ENCODE measurements at regions not wholly inside any gene's neighbourhood (a gene's known extent, or its start where the extent isn't known, plus 50 kb on each side); places are given as distances from the start of the nearest gene placed in this dataset.

GRCh38 chr1:238129677-238130076 lies 239.0 kb upstream of the ZP4 start:
- DNase-seq (ENCODE audit: low read depth): no peak
- H3K4me3 ChIP-seq (ENCODE audit: low read depth, low read length): no peak overlapping the region
- TF ChIP-seq CTCF (IDR thresholded peaks at IDR 0.05; ENCODE audit: control insufficient read depth, extremely low read depth, insufficient read depth): no peak

DNA sequence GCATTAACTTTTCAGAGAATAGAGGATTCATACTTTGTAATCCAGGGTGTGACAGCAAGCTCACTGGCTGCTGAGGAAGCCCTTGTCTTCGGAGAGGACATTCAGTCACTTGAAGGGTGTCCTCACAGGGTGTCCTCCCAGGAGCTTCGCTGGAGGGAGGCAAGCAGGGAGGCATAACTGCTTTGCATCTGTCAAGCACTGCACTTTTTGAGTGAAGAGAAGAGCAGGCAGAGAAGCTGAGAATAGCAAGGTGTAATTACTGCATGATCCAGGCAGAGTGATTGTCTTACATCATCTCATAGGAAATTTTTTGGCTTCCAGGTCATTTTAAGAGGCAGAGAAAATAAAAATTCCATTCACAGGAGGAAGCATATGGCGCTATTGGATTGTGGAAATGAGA lies 232.5 kb upstream of the ZP4 start:
- H3K4me3 ChIP-seq (ENCODE audit: low read depth, low read length): no peak overlapping the region
- no peak for TF ChIP-seq CTCF (IDR thresholded peaks at IDR 0.05; ENCODE audit: control insufficient read depth, extremely low read depth, insufficient read depth)
- DNase-seq (ENCODE audit: low read depth): no peak

- no peak for TF ChIP-seq CTCF (IDR thresholded peaks at IDR 0.05; ENCODE audit: control insufficient read depth, extremely low read depth, insufficient read depth)
- DNase-seq (ENCODE audit: low read depth): no peak
- H3K4me3 ChIP-seq (ENCODE audit: low read depth, low read length): no peak overlapping the region
Measured at GRCh38 chr1:238119861-238120260, 229.1 kb upstream of the ZP4 start.

DNA sequence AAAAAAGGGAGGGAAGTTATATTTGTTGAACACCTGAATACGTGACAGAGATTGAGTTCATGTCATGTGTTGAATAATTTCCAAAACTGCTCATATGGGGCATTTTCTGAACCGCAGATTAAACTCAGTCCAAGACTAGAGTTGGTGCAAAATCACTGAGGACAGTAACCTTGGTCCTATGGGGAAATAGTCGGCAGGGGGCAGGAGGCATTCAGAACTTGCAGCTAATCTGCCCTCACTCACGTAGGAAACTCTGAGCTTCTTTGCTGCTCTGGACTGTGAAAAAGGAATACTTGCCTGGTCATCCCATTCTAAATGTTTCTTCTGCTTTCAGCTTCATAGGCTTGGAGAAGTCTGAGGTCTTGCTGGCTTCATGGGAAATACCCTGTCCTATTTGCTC lies 228.3 kb upstream of the ZP4 start:
- H3K4me3 ChIP-seq (ENCODE audit: low read depth, low read length): no peak overlapping the region
- no peak for DNase-seq (ENCODE audit: low read depth)
- TF ChIP-seq CTCF (IDR thresholded peaks at IDR 0.05; ENCODE audit: control insufficient read depth, extremely low read depth, insufficient read depth): no peak

GRCh38 chr1:238115852-238116251 lies 225.1 kb upstream of the ZP4 start:
- no peak for DNase-seq (ENCODE audit: low read depth)
- H3K4me3 ChIP-seq (ENCODE audit: low read depth, low read length): no peak overlapping the region
- TF ChIP-seq CTCF (IDR thresholded peaks at IDR 0.05; ENCODE audit: control insufficient read depth, extremely low read depth, insufficient read depth): no peak

DNA sequence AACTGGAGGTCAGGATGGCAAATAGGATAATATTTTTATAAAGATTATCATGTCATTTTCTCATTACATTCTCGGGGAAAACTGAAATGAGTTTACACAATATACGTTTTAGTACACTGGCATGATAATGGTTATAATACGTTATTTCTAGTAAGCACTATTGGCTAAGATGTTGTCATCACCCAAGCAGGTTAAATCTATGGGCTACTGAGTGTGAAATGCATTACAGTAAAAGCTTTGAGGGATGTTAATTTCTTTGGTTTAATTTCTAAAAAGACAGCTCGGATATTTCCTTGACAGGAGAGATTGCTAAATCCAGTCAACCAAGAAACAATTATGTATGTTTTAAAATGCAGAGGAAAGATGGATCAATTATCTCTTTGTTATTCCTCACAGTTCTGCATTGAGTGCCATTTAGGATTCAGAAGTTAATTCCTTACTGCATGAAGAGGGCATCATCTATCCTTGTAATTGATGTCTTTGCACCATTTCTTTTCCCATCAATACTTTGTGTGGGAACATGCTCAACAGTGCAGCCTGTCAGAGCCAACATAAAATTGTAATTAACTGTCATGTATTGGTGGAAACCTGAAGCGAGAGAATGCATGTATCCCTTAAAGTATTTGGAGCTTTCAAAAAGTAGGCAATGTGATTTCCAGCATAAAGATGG lies 222.4 kb upstream of the ZP4 start:
- no peak for TF ChIP-seq CTCF (IDR thresholded peaks at IDR 0.05; ENCODE audit: control insufficient read depth, extremely low read depth, insufficient read depth)
- H3K4me3 ChIP-seq (ENCODE audit: low read depth, low read length): no peak overlapping the region
- DNase-seq (ENCODE audit: low read depth): no peak

DNA sequence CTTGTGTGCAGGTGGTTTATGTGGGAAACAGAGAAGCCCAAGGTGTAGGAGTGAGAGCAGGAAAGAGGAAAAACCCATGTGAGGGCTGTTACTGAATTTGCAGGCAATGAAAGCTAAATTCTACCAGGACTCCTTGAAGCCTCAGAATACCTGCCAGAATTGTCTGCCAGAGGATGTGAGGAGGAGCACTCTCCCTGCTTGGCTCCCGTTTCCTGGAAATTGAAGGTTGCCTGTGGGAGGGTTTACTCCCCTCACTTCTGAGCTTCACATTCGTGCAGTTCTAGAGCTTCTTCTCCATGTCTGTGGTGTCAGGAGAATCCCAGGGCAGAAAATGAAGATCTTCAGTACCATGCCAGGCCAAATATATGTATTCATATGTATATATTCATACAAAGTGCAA lies 220.8 kb upstream of the ZP4 start:
- no peak for TF ChIP-seq CTCF (IDR thresholded peaks at IDR 0.05; ENCODE audit: control insufficient read depth, extremely low read depth, insufficient read depth)
- H3K4me3 ChIP-seq (ENCODE audit: low read depth, low read length): no peak overlapping the region
- DNase-seq (ENCODE audit: low read depth): no peak
